Activated gamma-delta T cell treated with Interleukin-2 at 50 U/mL for 16 hours (primary cell): ENCODE measurements at regions not wholly inside any gene's neighbourhood (a gene's known extent, or its start where the extent isn't known, plus 50 kb on each side); places are given as distances from the start of the nearest gene placed in this dataset.

Experiments
- DNase-seq: peaks from one replicate; pipeline ENCODE4 v3.0.0-alpha.2; 2020

- DNase-seq, result no peak
Observed at GRCh38 chr10:3537518-3537917, 247.5 kb downstream of the KLF6 start.

DNA sequence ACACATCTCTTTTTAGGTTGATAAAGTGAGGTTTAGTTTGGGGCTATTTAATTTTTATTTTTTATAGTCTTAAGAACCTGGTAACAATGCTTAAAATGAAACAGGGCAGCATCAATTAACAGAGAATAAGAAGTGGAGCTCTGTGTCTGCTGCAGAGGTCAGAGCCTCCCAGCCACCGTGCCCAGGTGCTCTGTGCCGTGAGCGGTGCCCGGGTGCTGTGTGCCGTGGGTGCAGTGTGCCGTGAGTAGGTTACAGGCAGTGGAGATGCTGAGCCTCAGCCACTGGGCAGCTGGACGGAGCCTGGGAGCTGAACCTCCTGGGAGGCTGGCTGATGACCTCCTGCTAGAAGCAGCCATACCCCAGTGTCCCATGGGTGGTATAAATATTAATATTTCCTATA lies 250.0 kb downstream of the KLF6 start:
- no peak for DNase-seq

GRCh38 chr10:3534433-3534832 lies 250.6 kb downstream of the KLF6 start:
- DNase-seq, result no peak

DNA sequence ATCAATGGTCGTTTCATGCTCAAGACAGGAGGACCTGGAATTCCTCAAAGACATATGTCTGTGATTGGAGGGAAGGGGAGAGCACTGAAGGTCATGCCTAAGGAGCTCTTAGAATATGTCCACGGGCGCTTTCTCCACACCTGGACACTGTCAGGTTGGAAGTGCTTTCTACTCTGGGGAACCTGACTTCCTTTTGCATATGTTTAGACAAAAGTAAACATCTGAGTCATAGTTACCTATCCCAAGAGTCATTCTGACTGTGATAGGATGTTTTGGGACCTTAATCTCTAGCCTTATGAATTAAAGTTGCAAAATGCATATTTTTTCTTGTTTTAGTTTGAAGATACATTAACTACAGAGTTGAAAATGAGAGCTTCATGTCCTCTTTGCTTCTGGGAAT lies 251.7 kb downstream of the KLF6 start:
- DNase-seq, result no peak

DNA sequence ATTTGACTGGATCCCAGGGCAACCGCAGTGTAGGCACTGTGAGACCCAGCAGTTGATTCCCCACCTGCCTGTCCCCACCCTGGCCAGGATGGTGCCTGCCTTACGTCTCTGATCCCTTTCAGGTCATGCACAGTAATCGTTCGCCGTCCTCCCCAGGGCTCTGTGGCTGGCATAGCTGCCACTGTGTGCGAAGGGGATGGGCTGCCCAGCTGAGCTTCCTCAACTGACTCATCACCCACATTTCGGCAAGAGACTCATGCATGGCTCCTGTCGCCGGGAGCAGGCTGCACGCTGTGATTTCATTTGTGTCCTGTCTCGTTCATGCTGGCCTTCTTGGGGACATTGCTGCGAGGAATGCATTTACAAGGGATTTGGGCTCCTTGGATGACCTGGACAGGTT lies 252.4 kb downstream of the KLF6 start:
- no peak for DNase-seq

DNA sequence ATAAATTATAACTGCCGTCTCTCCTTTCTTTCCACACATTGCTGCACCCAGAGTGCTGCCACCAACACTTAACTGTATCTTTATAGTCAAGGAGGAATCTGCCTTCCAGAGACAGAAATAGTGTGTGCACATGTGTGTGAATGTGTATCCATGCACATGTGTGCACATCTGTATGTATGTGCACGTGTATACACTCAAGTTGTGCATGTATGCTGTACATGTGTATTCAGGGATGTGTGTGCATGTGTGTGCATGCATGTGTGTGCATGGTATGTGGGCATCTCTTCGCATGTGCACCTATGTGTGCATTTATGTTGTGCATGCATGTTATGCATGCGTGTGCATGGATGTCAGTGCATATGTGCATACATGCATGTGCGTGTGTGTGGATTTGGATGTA lies 253.3 kb downstream of the KLF6 start:
- DNase-seq, result no peak

DNA sequence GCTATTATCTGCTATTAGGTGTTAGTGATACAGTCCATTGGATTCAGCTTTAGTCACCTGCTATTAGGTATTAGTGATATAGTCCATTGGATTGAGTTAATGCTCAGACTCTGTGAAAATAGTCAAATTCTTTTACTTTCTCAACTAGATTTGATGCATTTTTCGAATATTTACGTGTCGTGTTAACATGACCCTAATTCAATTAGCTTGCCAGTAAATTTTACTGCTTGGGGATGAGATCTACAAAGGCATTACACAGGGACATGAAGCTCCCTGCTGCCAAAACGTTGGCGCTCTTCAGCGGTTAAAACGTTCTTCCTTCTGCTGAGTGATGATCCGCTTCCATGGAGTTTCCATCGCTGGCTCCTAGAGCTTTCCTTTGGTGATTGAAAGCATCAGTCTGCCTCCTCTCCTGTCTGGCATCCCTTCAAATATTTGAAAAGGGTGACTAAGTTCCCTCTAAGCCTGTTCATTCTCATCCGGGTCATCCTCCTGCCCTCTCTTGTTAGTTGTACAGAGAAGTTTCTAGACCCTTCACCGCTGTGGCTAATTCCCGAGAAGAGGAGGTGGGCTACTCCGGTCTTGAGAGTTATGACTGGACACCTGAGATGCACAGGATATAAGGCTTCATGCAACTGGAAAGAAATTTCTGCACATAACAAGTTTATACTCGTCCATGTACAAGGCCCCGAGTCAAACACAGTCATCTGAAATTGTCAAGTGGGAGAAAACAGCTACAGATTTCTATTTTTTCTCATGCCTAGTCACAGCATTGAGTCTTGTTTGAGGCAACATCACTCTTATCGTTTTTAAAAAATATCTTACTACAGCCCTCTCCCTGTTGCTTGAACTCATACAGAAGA lies 254.0 kb downstream of the KLF6 start:
- no peak for DNase-seq

- no peak for DNase-seq
Observed at GRCh38 chr10:3530346-3530745, 254.7 kb downstream of the KLF6 start.

GRCh38 chr10:3529691-3530090 lies 255.3 kb downstream of the KLF6 start:
- DNase-seq, result no peak

GRCh38 chr10:3528823-3529403 lies 256.1 kb downstream of the KLF6 start:
- no peak for DNase-seq

GRCh38 chr10:3528271-3528670 lies 256.7 kb downstream of the KLF6 start:
- no peak for DNase-seq

DNA sequence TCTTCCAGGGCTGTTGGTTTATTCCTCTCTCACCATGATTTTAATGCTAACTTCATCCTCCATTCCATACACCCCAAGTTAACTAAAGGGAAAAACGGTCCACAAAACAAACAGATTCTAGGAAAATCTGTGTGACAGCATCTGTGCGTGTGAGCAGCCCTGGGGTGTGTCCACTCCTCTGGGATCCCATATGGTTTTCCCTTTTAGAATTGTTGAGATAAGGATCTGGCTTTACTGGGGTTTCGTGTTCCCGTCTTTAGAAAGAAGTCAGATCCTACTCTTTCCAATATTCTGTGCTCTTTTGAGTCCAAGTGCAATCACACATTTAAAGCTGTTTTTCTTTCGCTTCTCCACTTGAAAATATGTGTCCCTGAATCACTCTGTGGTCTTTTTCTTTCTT lies 257.1 kb downstream of the KLF6 start:
- DNase-seq, result no peak

DNA sequence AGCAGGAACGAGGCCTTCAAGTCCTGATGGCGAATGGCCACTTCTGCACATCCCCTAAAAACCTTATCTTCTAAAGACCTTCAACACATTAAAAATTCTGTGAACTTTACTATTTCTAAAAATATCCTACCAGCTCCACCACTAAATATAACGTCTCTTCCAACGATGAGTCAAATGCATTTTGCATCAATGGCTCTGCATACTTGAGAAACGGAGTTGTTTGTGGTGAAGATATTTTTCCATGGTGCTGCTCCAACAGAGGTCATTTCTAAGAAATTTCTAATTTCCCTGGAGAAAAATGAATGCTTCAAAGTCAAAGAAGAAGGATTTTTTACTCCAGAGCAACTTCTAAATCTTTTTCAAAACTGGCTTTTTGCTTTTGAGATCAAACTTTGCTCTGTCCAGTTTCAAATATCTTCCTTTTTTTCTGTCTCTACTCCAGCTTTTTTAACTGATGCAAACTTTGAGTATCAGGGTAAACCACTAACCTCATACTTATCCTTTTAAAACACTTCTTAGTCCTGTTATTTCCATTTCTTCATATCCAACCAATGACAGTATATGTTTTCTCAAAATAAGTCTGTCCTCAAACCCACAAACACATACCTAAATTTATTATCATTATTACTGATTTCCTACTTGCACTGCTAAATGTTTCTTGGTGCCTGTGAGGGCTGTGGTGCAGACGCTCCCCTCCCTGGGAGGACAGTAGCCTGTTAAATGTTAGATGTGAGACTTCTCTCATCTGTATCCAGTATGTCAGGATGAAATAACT lies 258.1 kb downstream of the KLF6 start:
- DNase-seq, result no peak

DNA sequence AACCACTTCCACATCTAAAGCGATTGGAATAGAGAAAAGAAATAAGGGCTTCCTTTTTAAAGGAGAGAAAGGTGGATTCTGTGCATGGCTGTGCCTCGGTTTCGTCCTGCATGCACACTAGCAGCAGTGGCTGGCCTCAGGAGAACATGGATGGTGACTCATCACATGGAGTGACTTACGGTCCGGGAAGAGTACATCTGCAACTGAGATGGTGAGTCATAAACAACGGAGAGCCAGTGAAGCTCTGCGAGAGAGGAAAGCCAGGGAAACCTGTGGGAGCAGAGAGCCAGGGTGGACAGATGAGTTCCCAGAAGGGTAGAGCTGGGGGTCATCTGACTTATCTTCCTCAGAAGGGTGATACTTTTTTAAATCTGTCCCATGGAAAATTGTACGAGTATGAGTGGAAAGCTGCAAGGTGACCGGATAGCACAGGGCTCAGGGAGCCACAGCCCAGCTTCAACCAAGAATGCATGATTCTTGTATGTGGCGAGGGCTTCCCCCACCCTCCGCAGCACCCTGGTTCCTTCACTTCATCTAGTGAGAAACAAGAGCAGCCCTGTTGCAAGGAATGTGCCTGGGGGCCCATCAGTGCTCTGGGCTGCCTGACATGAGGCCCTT lies 259.1 kb downstream of the KLF6 start:
- no peak for DNase-seq

- DNase-seq, result no peak
Observed at GRCh38 chr10:3524086-3524960, 260.7 kb downstream of the KLF6 start.

DNA sequence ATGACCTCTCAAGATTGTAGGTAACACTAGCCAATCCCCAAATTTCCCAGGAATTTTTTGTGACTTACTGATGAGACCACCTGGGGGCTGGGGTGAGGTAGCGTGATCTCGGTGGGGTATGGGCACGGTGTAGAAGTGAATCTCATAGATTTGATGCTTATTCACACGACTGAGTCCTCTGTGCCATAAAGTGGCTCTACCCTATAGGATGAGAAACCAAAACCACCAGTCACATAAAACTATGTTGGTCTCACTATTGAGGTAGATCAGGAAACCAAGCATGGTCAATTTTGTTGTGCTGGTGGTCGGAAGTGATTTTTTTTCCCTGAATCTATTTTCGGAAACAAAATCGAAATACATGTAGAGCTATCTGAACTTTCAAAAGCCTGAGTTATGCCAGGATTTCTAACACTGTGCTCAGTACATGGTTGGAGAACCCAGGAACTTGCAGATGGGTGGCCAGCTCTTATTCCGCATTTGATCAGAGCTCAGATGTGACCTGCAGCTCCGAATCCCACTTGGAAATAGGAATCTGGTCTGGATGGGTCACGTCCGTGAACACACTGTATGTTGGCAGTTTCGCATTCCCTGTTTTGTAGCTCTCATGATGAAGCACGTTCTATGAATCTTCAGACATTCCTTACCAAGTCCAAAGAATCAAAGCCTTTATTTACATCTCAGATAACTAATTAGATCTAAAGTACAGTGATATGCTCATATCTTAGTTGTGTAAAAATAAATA lies 261.5 kb downstream of the KLF6 start:
- no peak for DNase-seq

- no peak for DNase-seq
Observed at GRCh38 chr10:3516923-3517255, 268.1 kb downstream of the KLF6 start.

DNA sequence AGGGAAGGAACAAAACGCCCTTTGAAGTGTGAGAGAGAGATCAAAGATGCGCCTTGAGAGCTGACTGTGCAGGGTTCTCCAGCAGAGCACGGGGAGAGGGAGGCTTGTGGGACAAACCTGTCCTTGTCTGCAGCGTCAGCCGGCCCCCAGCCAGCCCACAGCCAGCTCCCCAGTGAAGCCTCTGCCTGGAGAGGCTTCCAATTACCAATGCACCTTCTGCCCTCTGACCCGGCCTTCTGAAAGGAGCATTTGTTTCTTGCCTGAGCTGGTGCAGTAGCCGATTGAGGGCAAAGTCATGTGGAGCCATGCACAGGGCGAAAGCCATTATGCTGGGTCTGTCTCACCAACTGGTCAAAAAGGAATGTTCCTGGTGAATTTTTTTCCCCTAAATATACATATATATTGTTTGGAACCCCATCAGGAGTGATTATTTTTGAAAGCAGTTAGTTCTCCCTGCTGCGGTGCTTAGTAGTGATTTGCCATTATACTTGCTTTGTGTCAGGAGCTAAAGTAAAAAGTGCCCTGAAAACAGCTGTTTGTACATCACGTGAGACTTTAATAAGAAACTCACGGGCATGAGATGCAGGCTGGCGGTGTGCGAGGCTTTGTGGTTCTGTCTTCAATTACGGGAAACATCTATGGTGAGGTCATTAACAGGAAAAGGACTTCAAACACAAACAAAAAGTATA lies 268.6 kb downstream of the KLF6 start:
- DNase-seq, result no peak

DNA sequence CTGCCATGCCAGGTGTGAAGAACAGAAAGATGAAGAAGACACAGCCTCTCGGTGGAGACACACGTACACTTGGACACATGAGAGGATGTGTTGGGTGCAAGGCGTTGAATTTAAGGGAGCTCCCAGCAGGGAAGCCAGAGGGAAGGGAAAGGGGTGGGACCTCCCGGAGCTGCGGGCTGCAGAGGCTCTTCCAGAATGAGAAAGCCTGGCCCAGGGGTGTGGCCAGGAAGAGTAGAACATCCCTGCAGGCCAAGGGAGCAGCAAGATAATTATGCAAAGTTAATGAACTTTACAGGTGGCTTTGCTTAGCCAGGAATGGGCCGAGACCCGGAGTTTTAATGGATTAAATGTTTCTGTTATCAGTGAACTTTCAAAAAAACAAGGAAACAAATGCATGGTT lies 270.3 kb downstream of the KLF6 start:
- DNase-seq, result no peak

DNA sequence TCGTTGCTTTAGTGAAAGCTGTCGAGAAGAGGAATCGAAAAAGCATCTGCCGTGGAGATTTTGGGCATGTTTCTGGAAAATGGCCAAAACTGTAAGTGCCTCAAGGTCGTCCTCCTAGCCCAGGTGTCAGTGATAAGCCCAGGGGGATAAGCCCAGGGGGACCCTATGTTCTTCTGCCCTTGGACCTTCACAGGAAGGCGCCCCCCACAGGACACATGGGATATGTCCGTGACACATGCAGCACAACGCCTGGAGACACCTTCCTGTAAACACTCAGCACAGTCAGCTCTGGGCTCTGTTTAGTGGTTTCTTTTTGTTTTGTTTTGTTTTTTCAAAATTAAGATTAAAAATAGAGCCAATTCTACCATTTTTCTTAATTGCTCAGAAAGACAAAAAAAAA lies 272.7 kb downstream of the KLF6 start:
- no peak for DNase-seq

GRCh38 chr10:3511483-3511882 lies 273.5 kb downstream of the KLF6 start:
- no peak for DNase-seq
